Testis (tissue), 2 donors: ENCODE measurements at regions not wholly inside any gene's neighbourhood (a gene's known extent, or its start where the extent isn't known, plus 50 kb on each side); places are given as distances from the start of the nearest gene placed in this dataset.

Experiments
- DNase-seq: peaks from one replicate; pipeline ENCODE4 v3.0.0-alpha.2; 2019
- H3K27ac ChIP-seq, 2 donors: fragments of 200-600 bp; sonication (generic); one replicate each; pipeline ENCODE4 v1.5.1; 2019
- H3K27me3 ChIP-seq: fragments of 200-600 bp; sonication (generic); one replicate; pipeline ENCODE4 v1.5.1; 2019
- H3K36me3 ChIP-seq: fragments of 200-600 bp; sonication (generic); one replicate; pipeline ENCODE4 v1.5.1; 2017; ENCODE audit warnings: low read depth; ENCODE audit errors: missing control alignments
- H3K4me1 ChIP-seq: fragments of 200-600 bp; sonication (generic); one replicate; pipeline ENCODE4 v1.5.1; 2019
- H3K4me3 ChIP-seq, 2 donors: fragments of 200-600 bp; sonication (generic); one replicate each; pipeline ENCODE4 v1.5.1; 2017 to 2019
- H3K9me3 ChIP-seq: fragments of 200-600 bp; sonication (generic); one replicate; pipeline ENCODE4 v1.5.1; 2017
- POLR2A ChIP-seq: fragments of 450-650 bp; IDR thresholded peaks from one replicate; pipeline ENCODE4 v1.6.1; 2017; ENCODE audit warnings: antibody characterized with exemption, mild to moderate bottlenecking, moderate library complexity
- WGBS, 2 donors: methylation state at CpG; one replicate each; pipeline ENCODE4 v1.1.5; 2018; 5-methylcytosine and 5-hydroxymethylcytosine counted together
- intact Hi-C: fragments of 100-400 bp; cut with DNase I; formaldehyde crosslinking; loops from one replicate; pipeline ENCODE4 v1.15.1; 2023; ENCODE audit warnings: low total_unique reads
- TF ChIP-seq, protein P1 (sequence below), 3 experiments: fragments of 450-650 bp in 2 of 3; fragments of 200-600 bp in 1 of 3; sonication (generic) in 1 of 3; IDR thresholded peaks; one replicate each; pipeline ENCODE4 v1.5.1; 2016 to 2019; ENCODE audit warnings: antibody characterized with exemption in 3 of 3, mild to moderate bottlenecking in 2 of 3, moderate library complexity in 1 of 3

DNA sequence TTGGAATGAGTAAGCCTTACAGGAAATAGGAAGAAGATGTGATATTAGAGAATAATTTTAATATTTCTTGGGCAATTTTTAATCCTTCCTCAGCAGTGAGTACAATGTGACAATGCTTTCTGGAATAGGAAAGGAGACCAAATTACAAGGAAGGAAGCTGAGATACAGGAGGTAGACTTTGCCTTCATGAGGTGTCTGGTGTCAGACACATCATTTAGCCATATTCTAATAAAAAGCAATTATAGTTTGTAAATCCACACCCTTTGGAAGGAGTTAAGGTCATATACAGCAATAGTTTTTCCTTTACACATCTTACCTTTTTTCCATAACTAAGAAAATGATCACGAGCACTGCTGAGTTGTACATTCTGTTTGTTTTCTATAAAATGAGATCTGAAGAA is 390.4 kb downstream of the SH3GL2 start:
- H3K27me3 ChIP-seq, result no peaks in the 10 kb centered on the region
- no peak for TF ChIP-seq POLR2A
- intact Hi-C loops, result no loop called here
- no peak overlapping the region for H3K4me3 ChIP-seq
- no peak overlapping the region for H3K27ac ChIP-seq
- DNase-seq, result no peak
- no peaks in the 10 kb centered on the region for H3K4me1 ChIP-seq
- no peaks in the 10 kb centered on the region for H3K36me3 ChIP-seq
- 0 to 43% methylated on average over 1 of the region's 1 CpG for WGBS, 2 donors
- H3K9me3 ChIP-seq, result no peaks in the 10 kb centered on the region

DNA sequence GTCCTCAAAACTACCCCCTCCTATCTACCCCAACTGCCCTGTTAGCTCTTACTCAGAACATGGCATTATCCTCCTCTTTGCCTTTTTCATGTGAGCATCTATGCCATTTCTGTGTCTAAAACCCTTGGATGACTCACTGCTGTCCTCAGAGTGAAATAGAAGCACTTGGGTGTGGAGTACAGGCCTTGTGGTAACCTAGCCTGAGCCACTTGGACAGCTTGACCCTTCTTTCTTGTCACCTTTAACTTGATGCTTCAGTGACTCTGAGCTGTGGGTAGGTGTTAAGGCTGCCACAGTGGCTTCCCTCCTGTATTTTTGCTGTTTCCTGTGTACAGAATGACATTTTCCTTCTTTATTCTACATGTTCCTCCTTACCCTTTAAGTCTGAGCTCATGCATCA is 391.4 kb downstream of the SH3GL2 start:
- intact Hi-C loops, result no loop called here

DNA sequence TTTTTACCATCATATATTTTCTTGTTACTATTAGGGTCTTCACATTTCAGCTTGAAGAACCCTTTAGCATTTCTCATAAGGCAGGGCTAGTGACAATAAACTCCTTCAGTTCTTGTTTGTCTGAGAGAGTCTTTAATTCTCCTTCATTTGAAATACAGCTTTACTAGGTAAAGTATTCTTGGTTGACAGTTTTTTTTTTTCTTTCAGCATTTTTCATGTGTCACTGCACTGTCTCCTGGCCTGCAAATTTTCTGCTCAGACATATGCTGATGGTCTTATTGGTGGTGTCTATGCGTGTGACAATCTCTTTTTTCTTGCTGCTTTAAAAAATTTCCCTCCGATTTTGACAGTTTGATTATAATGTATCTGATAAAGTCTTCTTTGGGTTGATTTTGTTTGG is 399.9 kb downstream of the SH3GL2 start:
- Histone ChIP-seq H3K4me1 (no peaks in the 10 kb centered on the region), H3K4me3 (no peak overlapping the region), H3K27me3 (no peaks in the 10 kb centered on the region), H3K36me3 (no peaks in the 10 kb centered on the region), H3K27ac (no peak overlapping the region), H3K9me3 (no peaks in the 10 kb centered on the region)
- DNase-seq, result no peak
- TF ChIP-seq, protein P1, sequence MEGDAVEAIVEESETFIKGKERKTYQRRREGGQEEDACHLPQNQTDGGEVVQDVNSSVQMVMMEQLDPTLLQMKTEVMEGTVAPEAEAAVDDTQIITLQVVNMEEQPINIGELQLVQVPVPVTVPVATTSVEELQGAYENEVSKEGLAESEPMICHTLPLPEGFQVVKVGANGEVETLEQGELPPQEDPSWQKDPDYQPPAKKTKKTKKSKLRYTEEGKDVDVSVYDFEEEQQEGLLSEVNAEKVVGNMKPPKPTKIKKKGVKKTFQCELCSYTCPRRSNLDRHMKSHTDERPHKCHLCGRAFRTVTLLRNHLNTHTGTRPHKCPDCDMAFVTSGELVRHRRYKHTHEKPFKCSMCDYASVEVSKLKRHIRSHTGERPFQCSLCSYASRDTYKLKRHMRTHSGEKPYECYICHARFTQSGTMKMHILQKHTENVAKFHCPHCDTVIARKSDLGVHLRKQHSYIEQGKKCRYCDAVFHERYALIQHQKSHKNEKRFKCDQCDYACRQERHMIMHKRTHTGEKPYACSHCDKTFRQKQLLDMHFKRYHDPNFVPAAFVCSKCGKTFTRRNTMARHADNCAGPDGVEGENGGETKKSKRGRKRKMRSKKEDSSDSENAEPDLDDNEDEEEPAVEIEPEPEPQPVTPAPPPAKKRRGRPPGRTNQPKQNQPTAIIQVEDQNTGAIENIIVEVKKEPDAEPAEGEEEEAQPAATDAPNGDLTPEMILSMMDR (IDR thresholded peaks at IDR 0.05), result no peak
- no peak for TF ChIP-seq POLR2A
- intact Hi-C loops, result no loop called here
- WGBS, 2 donors, result 84 to 96% methylated on average over 2 of the region's 2 CpGs

More for the DNA sequence above, 391.4 kb downstream of the SH3GL2 start:
- Histone ChIP-seq H3K4me1 (no peaks in the 10 kb centered on the region), H3K9me3 (no peaks in the 10 kb centered on the region), H3K4me3 (no peak overlapping the region), H3K36me3 (no peaks in the 10 kb centered on the region), H3K27ac (no peak overlapping the region), H3K27me3 (no peaks in the 10 kb centered on the region)
- TF ChIP-seq, protein P1 (IDR thresholded peaks at IDR 0.05), result no peak
- no peak for TF ChIP-seq POLR2A
- DNase-seq, result no peak

DNA sequence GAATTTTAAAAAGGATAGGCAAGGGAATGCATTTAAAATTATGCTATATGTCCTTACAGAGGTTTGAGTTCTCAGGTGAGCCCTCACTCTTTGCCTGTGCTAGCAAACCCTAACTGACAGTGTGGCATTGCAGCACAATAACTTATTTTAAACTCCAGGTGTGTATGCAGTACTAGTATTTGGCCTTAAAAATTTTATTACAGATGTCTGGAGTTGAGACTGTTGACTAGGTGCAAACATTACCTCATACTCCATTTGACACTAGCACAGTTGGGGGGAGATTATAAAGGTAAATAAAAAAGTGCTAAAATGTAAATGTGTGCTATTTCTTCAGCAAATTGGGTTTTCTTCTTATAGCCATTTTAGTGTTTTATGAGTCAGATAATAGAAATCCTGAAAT is 407.7 kb downstream of the SH3GL2 start:
- no peak for TF ChIP-seq POLR2A
- TF ChIP-seq, protein P1 (IDR thresholded peaks at IDR 0.05), result no peak
- no peak for DNase-seq
- Histone ChIP-seq H3K4me3 (no peak overlapping the region), H3K4me1 (no peaks in the 10 kb centered on the region), H3K27ac (no peak overlapping the region), H3K9me3 (no peaks in the 10 kb centered on the region), H3K27me3 (no peaks in the 10 kb centered on the region), H3K36me3 (no peaks in the 10 kb centered on the region)
- intact Hi-C loops, result no loop called here

DNA sequence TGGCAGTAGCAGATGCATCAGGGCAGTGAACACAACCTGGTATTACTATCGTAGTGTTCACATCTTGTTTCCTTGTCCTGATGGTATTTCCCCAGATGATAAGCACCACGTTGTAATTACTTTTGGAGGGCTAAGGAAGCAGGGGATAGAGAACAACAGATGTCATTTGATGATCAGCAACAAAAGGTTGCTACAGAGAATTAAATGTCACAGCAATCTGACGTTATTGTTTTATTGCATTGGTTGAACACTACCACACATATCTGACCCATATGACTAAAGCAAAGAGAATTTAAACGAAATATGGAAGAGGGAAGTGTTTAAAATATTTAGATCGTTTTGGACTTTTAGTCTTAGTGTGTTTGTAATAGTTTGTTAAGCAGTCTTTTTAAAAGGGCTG is 408.3 kb downstream of the SH3GL2 start:
- intact Hi-C loops, result no loop called here

More for the DNA sequence above, 408.3 kb downstream of the SH3GL2 start:
- DNase-seq, result no peak
- H3K27ac ChIP-seq, result no peak overlapping the region
- no peaks in the 10 kb centered on the region for H3K9me3 ChIP-seq
- no peaks in the 10 kb centered on the region for H3K4me1 ChIP-seq
- 58 to 72% methylated on average over 5 of the region's 5 CpGs for WGBS, 2 donors
- no peaks in the 10 kb centered on the region for H3K27me3 ChIP-seq
- H3K36me3 ChIP-seq, result no peaks in the 10 kb centered on the region
- TF ChIP-seq, protein P1 (IDR thresholded peaks at IDR 0.05), result no peak
- no peak for TF ChIP-seq POLR2A
- H3K4me3 ChIP-seq, result no peak overlapping the region
